CD4-positive, alpha-beta T cell (primary cell): ENCODE measurements at regions not wholly inside any gene's neighbourhood (a gene's known extent, or its start where the extent isn't known, plus 50 kb on each side); places are given as distances from the start of the nearest gene placed in this dataset.

Experiments used
- ATAC-seq: fragments of 200-7000 bp; cut with Tn5 transposase; one replicate; pipeline ENCODE4 v1.10.0; 2022; ENCODE audit warnings: mild to moderate bottlenecking; ENCODE audit not compliant: poor library complexity
- CTCF ChIA-PET: fragments of 350-600 bp; sonication (Branson Sonifier 250); formaldehyde crosslinking; loops from one replicate; lab custom pipeline; 2021; ENCODE audit warnings: antibody characterized with exemption, inconsistent platforms; lab: Charles Lee
- POLR2A ChIA-PET: fragments of 350-600 bp; sonication (Branson Sonifier 250); formaldehyde crosslinking; loops from one replicate; lab custom pipeline; 2021; ENCODE audit warnings: antibody characterized with exemption, inconsistent platforms; lab: Charles Lee
- DNase-seq, 14 experiments: peaks; one replicate each; pipeline ENCODE4 v3.0.0-alpha.2; 2013 to 2020; ENCODE audit warnings: mixed read lengths in 2 of 14
- H3K27ac ChIP-seq, 2 donors: one replicate each; pipeline versions ENCODE4 v1.5.1 to v1.7.0; 2013; ENCODE audit warnings: low read length in 2 of 2, low read depth in 1 of 2, mild to moderate bottlenecking in 1 of 2
- H3K27me3 ChIP-seq, 2 experiments: 1 replicate in 1 of 2; 2 replicates in 1 of 2; pipeline versions ENCODE4 v1.6.1 to v1.7.0; 2013; ENCODE audit warnings: low read length in 2 of 2, control low read depth in 1 of 2, mild to moderate bottlenecking in 1 of 2, moderate library complexity in 1 of 2; ENCODE audit not compliant: insufficient read depth in 2 of 2, control insufficient read depth in 1 of 2
- H3K36me3 ChIP-seq: one replicate; pipeline ENCODE4 v1.6.1; 2013; ENCODE audit warnings: low read length, control low read depth; ENCODE audit not compliant: insufficient read depth
- H3K4me1 ChIP-seq: one replicate; pipeline ENCODE4 v1.6.1; 2013; ENCODE audit warnings: low read length, control low read depth; ENCODE audit not compliant: insufficient read depth
- H3K4me3 ChIP-seq: one replicate; pipeline ENCODE4 v1.5.1; 2013; ENCODE audit warnings: mild to moderate bottlenecking, low read length, moderate library complexity
- H3K9me3 ChIP-seq, 2 experiments: 1 replicate in 1 of 2; 2 replicates in 1 of 2; pipeline versions ENCODE4 v1.6.1 to v1.7.0; 2013; ENCODE audit warnings: low read length in 2 of 2, mild to moderate bottlenecking in 2 of 2, control low read depth in 1 of 2, moderate library complexity in 1 of 2; ENCODE audit not compliant: control insufficient read depth in 1 of 2, insufficient read depth in 1 of 2
- H3K27ac Mint-ChIP-seq: one replicate; pipeline ENCODE4 v1.8.0; 2020; ENCODE audit warnings: mixed read lengths
- H3K27me3 Mint-ChIP-seq: one replicate; pipeline ENCODE4 v1.8.0; 2021; ENCODE audit warnings: mixed read lengths
- H3K36me3 Mint-ChIP-seq: one replicate; pipeline ENCODE4 v1.8.0; 2021; ENCODE audit warnings: low read depth, mixed read lengths
- H3K4me1 Mint-ChIP-seq: one replicate; pipeline ENCODE4 v1.8.0; 2021; ENCODE audit warnings: low read depth, mixed read lengths
- H3K4me3 Mint-ChIP-seq: one replicate; pipeline ENCODE4 v1.8.0; 2020; ENCODE audit warnings: mild to moderate bottlenecking, mixed read lengths
- H3K9me3 Mint-ChIP-seq: one replicate; pipeline ENCODE4 v1.8.0; 2020; ENCODE audit warnings: mixed read lengths
- intact Hi-C, 2 experiments: fragments of 100-400 bp; cut with DNase I in 1 of 2; cut with micrococcal nuclease in 1 of 2; formaldehyde crosslinking; loops; one replicate each; pipeline versions ENCODE4 v1.15.1 to v1.9.0; 2023 to 2025; cut with DNase I, micrococcal nuclease
- TF ChIP-seq, protein P1 (sequence below): fragments of 200-600 bp; IDR thresholded peaks from one replicate; pipeline ENCODE4 v1.8.0; 2022; ENCODE audit warnings: antibody characterized with exemption, mild to moderate bottlenecking

DNA sequence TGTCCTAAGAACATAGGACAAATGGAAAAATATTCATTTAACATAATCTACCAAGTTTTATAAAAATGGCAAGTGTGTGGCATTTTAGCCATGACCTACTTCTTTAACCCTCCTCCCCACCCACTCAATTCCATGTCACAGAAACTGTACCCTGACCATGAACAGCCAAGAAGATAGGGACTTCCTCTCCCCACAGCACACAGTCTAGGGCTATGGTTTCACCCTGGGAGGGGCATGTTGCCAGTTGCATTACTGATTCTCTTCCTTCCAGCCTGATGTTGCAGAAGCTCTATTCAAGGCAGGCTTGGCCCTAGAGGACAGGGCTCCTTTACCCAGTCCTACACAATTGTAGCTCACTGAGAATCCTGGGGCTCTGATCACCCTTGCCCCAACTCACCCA lies 153.6 kb upstream of the KLF7 start:
- no peaks in the 10 kb centered on the region for H3K36me3 ChIP-seq
- ATAC-seq, result no peak

DNA sequence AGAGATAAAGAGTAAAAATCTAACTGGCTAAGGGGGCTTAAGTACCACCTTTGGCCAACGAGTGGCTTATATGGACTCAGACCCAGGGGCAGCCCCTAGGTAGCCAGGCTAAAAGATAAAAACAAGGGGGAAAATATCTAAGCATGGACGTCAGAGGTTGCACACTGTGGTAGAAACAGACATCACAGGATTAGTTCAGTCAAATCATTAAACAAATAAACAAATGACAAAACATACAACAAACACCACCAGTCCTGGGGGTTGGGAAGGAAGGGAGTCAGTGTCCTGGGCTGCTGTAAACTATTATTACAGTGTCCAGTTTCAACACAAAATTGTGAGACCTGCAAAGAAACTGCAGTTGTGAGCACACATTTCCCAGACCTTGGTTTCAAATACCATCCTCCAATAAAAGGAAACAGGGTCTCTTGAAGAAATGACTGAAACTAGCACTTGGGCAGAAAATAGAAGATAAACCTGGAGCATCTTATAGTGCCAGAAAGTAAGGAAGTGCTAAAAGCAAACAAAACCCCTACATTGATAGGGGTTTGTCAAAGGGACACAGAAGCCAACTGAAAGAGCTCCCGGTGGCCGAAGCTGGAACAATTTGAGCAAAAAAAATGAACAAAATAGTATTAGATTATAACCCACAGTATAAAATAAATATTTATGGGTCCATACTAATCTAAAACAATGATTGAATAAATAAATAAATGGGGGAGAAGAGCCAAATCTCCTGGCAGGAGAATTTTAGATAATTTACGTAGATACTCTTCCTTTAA lies 154.8 kb upstream of the KLF7 start:
- POLR2A ChIA-PET, result no interaction called here

More for the DNA sequence above, 153.6 kb upstream of the KLF7 start:
- no peaks in the 10 kb centered on the region for H3K27me3 ChIP-seq
- ChIA-PET CTCF (no interaction called here), POLR2A (interaction anchor here (0.6 kb wide), 1 partner anchor 18 kb away, joined by 3 read pairs; no protein-coding TSS in a partner anchor)
- no peaks in the 10 kb centered on the region for H3K9me3 ChIP-seq
- no peak for DNase-seq
- Mint-ChIP-seq H3K9me3 (no peaks in the 10 kb centered on the region), H3K4me1 (no peaks in the 10 kb centered on the region), H3K27ac (no peak overlapping the region), H3K27me3 (no peaks in the 10 kb centered on the region), H3K4me3 (no peak overlapping the region), H3K36me3 (no peaks in the 10 kb centered on the region)
- TF ChIP-seq, protein P1, sequence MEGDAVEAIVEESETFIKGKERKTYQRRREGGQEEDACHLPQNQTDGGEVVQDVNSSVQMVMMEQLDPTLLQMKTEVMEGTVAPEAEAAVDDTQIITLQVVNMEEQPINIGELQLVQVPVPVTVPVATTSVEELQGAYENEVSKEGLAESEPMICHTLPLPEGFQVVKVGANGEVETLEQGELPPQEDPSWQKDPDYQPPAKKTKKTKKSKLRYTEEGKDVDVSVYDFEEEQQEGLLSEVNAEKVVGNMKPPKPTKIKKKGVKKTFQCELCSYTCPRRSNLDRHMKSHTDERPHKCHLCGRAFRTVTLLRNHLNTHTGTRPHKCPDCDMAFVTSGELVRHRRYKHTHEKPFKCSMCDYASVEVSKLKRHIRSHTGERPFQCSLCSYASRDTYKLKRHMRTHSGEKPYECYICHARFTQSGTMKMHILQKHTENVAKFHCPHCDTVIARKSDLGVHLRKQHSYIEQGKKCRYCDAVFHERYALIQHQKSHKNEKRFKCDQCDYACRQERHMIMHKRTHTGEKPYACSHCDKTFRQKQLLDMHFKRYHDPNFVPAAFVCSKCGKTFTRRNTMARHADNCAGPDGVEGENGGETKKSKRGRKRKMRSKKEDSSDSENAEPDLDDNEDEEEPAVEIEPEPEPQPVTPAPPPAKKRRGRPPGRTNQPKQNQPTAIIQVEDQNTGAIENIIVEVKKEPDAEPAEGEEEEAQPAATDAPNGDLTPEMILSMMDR, result no peak
- no peak overlapping the region for H3K4me3 ChIP-seq
- intact Hi-C loops, result no loop called here
- H3K27ac ChIP-seq, result no peak overlapping the region
- no peaks in the 10 kb centered on the region for H3K4me1 ChIP-seq

DNA sequence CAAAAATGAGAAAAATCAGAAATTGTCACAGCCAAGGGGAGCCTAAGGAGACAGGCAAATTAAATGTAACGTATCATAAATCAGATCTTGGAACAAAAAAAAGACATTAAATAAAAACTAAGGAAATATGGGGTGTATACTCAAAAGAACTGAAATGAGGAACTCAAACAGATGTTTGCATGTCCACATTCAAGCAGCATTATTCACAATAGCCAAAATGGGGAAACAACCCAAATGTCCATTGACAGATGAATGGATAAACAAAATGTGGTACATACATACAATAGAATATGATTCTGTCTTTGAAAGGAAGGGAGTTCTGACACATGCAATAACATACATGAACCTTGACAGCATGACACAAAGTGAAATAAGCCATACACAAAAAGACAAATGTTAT lies 155.8 kb upstream of the KLF7 start:
- Histone ChIP-seq H3K9me3 (no peaks in the 10 kb centered on the region), H3K27ac (no peak overlapping the region), H3K36me3 (no peaks in the 10 kb centered on the region), H3K4me3 (no peak overlapping the region), H3K27me3 (no peaks in the 10 kb centered on the region), H3K4me1 (no peaks in the 10 kb centered on the region)
- no peaks in the 10 kb centered on the region for H3K27me3 Mint-ChIP-seq
- intact Hi-C loops, result no loop called here
- ChIA-PET POLR2A (no interaction called here), CTCF (no interaction called here)
- ATAC-seq (no peak), DNase-seq (no peak)
- TF ChIP-seq, protein P1, result no peak
- no peaks in the 10 kb centered on the region for H3K4me1 Mint-ChIP-seq
- H3K9me3 Mint-ChIP-seq, result no peaks in the 10 kb centered on the region
- no peak overlapping the region for H3K4me3 Mint-ChIP-seq
- no peak overlapping the region for H3K27ac Mint-ChIP-seq
- no peaks in the 10 kb centered on the region for H3K36me3 Mint-ChIP-seq

More for the DNA sequence above, 154.8 kb upstream of the KLF7 start:
- Mint-ChIP-seq H3K4me3 (no peak overlapping the region), H3K27me3 (no peaks in the 10 kb centered on the region), H3K36me3 (no peaks in the 10 kb centered on the region), H3K9me3 (no peaks in the 10 kb centered on the region), H3K4me1 (no peaks in the 10 kb centered on the region), H3K27ac (no peak overlapping the region)
- H3K4me3 ChIP-seq, result no peak overlapping the region
- H3K36me3 ChIP-seq, result no peaks in the 10 kb centered on the region
- no peak for ATAC-seq
- H3K27ac ChIP-seq, result no peak overlapping the region
- DNase-seq, result no peak
- no peaks in the 10 kb centered on the region for H3K4me1 ChIP-seq
- CTCF ChIA-PET, result no interaction called here
- H3K27me3 ChIP-seq, result no peaks in the 10 kb centered on the region
- TF ChIP-seq, protein P1, result no peak
- H3K9me3 ChIP-seq, result no peaks in the 10 kb centered on the region
- intact Hi-C loops, result no loop called here
